ENCODE measurements at regions not wholly inside any gene's neighbourhood (a gene's known extent, or its start where the extent isn't known, plus 50 kb on each side); places are given as distances from the start of the nearest gene placed in this dataset.

GRCh38 chrY:15624370-15624769 lies 1100.0 kb downstream of the NLGN4Y start:
- POLR2A ChIA-PET, result no interaction called here
- no peaks in the 10 kb centered on the region for H3K36me3 Mint-ChIP-seq (ENCODE audit: low read depth)

GRCh38 chrY:15624928-15625327 lies 1100.6 kb downstream of the NLGN4Y start:
- Mint-ChIP-seq H3K27ac (no peak overlapping the region), H3K27me3 (no peaks in the 10 kb centered on the region), H3K36me3 (ENCODE audit: low read depth) (no peaks in the 10 kb centered on the region), H3K9me3 (peaks cover 5% of the 10 kb centered on the region), H3K4me3 (no peak overlapping the region), H3K4me1 (no peaks in the 10 kb centered on the region)
- POLR2A ChIA-PET, result no interaction called here
- DNase-seq, result no peak
- intact Hi-C loops (cut with micrococcal nuclease), result no loop called here
- TF ChIP-seq CTCF (IDR thresholded peaks at IDR 0.05), result no peak
- CTCF ChIA-PET, result no interaction called here
- ATAC-seq (ENCODE audit: low read depth), result no peak

More at GRCh38 chrY:15624370-15624769, 1100.0 kb downstream of the NLGN4Y start:
- ATAC-seq (ENCODE audit: low read depth), result no peak
- Mint-ChIP-seq H3K27me3 (no peaks in the 10 kb centered on the region), H3K9me3 (peaks cover 5% of the 10 kb centered on the region), H3K27ac (no peak overlapping the region), H3K4me3 (no peak overlapping the region), H3K4me1 (no peaks in the 10 kb centered on the region)
- CTCF ChIA-PET, result no interaction called here
- DNase-seq, result no peak
- no peak for TF ChIP-seq CTCF (IDR thresholded peaks at IDR 0.05)
- intact Hi-C loops (cut with micrococcal nuclease), result no loop called here

- Mint-ChIP-seq H3K27ac (no peak overlapping the region), H3K27me3 (no peaks in the 10 kb centered on the region), H3K4me3 (no peak overlapping the region), H3K36me3 (ENCODE audit: low read depth) (no peaks in the 10 kb centered on the region), H3K4me1 (no peaks in the 10 kb centered on the region), H3K9me3 (no peaks in the 10 kb centered on the region)
- TF ChIP-seq CTCF (IDR thresholded peaks at IDR 0.05), result no peak
- intact Hi-C loops (cut with micrococcal nuclease), result no loop called here
- CTCF ChIA-PET, result no interaction called here
- DNase-seq (no peak), ATAC-seq (ENCODE audit: low read depth) (no peak)
- POLR2A ChIA-PET, result no interaction called here
Observed at GRCh38 chrY:15648198-15648597, 1123.9 kb downstream of the NLGN4Y start.

GRCh38 chrY:15650056-15650455 lies 1125.7 kb downstream of the NLGN4Y start:
- Mint-ChIP-seq H3K9me3 (no peaks in the 10 kb centered on the region), H3K27me3 (no peaks in the 10 kb centered on the region), H3K27ac (no peak overlapping the region), H3K36me3 (ENCODE audit: low read depth) (no peaks in the 10 kb centered on the region), H3K4me3 (no peak overlapping the region), H3K4me1 (no peaks in the 10 kb centered on the region)
- ChIA-PET CTCF (no interaction called here), POLR2A (no interaction called here)
- ATAC-seq (ENCODE audit: low read depth) (no peak), DNase-seq (no peak)
- TF ChIP-seq CTCF (IDR thresholded peaks at IDR 0.05), result no peak
- intact Hi-C loops (cut with micrococcal nuclease), result no loop called here

- ATAC-seq (ENCODE audit: low read depth) (no peak), DNase-seq (no peak)
- Mint-ChIP-seq H3K27me3 (no peaks in the 10 kb centered on the region), H3K4me3 (no peak overlapping the region), H3K9me3 (no peaks in the 10 kb centered on the region), H3K4me1 (no peaks in the 10 kb centered on the region), H3K36me3 (ENCODE audit: low read depth) (no peaks in the 10 kb centered on the region), H3K27ac (no peak overlapping the region)
- TF ChIP-seq CTCF (IDR thresholded peaks at IDR 0.05), result no peak
- CTCF ChIA-PET, result no interaction called here
- intact Hi-C loops (cut with micrococcal nuclease), result no loop called here
- POLR2A ChIA-PET, result no interaction called here
Observed at GRCh38 chrY:15688531-15688930, 1164.2 kb downstream of the NLGN4Y start.

Data from activated B cell treated with CpG ODN at 0.5 μM for 24 hours (primary cell).